NCI-H69 (cell line): ENCODE measurements at regions not wholly inside any gene's neighbourhood (a gene's known extent, or its start where the extent isn't known, plus 50 kb on each side); places are given as distances from the start of the nearest gene placed in this dataset.
A peak's percentile ranks its signal among the peaks of the same experiment; 100 is the strongest.
"Not testable (repeated sequence)": the region's sequence is repeated elsewhere in the genome, so short reads cannot be mapped to it uniquely, and the experiment has no call there.

ENCODE experiments used
- DNase-seq: peaks from one replicate; lab custom pipeline; 2025; lab: John Stamatoyannopoulos, UW

DNA sequence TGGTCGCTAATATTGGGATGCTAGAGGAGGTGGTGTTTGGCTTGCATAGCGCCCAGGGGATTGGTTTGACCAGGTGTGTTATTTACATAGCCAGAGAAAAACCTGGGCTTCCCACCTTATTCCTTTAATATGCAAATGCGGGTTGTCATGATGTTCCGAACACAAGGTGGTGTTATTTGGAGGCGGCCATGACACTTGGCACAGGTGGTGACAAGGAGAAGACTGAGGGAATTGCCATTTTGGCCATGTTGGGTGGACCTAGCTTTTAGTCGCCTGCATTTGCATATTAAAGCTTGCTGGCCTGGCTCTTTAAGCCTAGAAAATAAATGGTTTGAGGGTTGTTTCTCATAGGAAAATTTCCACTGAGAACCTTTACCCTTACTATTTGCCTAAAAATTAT is 490.5 kb downstream of the SIPA1L2 start:
- DNase-seq: no peak

DNA sequence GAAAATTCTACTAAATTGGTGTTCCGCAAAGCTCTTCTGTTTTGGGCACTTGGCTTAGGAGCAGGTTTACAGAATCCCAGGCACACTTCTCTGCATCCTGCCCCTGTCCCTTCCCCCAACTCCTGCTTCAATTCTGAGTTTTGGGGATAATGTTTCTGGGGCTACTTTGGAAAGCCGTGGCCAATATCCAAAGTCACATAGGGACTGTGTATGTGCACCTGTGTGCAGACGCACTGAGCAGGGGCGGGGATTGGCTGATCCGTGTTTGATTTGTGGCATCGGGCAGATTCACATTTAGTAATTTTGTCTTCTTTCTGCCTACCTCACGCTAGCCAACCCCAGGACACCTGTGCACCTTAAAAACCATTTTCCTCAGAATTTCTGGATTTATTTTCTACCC is 491.9 kb downstream of the SIPA1L2 start:
- no peak for DNase-seq

GRCh38 chr1:232137066-232137465 is 492.9 kb downstream of the SIPA1L2 start:
- peak; percentile 30 for DNase-seq

DNA sequence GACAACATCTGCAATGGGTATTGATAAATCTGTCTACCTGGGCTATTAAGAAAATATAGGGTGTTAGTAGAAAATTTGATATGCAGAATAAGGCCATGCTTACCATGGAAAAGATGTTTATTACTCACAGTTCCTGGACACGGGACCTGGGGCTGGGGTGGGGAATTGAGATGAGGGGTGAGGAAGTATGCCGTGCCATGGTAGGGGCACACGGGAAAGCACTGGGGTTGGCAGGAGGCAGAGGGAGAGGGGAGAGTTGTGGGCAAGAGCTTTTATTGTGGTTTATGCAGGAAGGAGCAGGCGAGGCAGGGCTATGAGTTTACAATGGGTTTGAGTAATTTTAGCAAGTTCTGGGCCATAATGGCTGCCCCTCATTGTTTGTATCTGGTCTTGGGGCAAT is 493.8 kb downstream of the SIPA1L2 start:
- no peak for DNase-seq

DNA sequence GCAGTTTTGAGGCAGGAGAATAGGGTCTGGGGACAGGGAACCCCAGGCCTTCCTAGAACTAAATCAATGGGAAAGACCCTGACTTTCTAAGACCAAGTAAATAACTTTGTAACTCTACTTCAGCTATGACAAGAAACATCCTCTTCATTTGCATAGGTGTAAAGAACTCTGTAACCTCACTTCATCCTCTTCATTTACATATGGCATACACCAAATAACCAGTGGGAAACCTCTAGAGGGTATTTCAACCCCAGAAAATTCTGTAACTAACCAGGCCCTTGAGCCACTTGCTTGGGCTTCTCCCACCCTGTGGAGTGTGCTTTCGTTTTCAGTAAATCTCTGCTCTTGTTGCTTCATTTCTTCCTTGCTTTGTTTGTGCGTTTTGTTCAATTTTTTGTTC is 495.6 kb downstream of the SIPA1L2 start:
- no peak for DNase-seq

GRCh38 chr1:232132572-232132971 is 497.4 kb downstream of the SIPA1L2 start:
- DNase-seq: no peak

GRCh38 chr1:232131715-232132391 is 498.1 kb downstream of the SIPA1L2 start:
- no peak for DNase-seq

DNA sequence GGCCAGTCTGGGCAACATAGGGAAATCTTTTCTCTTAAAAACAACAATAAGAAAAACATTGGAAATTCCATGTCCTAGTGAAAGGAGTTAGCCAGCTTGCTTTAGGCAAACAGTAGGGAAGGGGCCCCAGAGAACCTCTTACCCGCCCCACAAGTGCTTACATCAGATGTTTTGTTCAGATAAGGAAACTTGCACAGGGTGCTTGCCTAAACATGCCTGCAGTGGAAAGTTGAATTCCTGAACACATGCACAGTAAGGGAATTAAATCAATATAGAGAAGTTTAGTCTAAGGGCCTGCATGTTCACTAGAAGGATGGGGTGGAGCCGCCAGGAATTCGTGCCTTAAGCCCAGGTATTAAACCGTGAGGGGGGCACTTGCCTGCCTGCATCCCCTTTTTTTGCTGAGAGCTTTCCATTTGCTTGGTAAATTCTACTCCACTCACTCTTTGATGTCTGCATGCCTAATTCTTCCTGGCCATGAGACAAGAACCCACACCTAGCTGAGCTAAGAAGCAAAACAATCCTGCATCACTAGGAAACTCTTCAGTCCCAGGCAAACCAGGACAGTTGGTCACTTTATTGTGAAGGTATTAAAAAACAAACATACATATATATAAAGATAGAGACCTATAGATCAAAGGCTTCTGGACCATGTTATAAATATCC is 499.0 kb downstream of the SIPA1L2 start:
- DNase-seq: no peak

- no peak for DNase-seq
These were observed 500.6 kb downstream of the DISC1 start for GRCh38 chr1:232127190-232127589.

DNA sequence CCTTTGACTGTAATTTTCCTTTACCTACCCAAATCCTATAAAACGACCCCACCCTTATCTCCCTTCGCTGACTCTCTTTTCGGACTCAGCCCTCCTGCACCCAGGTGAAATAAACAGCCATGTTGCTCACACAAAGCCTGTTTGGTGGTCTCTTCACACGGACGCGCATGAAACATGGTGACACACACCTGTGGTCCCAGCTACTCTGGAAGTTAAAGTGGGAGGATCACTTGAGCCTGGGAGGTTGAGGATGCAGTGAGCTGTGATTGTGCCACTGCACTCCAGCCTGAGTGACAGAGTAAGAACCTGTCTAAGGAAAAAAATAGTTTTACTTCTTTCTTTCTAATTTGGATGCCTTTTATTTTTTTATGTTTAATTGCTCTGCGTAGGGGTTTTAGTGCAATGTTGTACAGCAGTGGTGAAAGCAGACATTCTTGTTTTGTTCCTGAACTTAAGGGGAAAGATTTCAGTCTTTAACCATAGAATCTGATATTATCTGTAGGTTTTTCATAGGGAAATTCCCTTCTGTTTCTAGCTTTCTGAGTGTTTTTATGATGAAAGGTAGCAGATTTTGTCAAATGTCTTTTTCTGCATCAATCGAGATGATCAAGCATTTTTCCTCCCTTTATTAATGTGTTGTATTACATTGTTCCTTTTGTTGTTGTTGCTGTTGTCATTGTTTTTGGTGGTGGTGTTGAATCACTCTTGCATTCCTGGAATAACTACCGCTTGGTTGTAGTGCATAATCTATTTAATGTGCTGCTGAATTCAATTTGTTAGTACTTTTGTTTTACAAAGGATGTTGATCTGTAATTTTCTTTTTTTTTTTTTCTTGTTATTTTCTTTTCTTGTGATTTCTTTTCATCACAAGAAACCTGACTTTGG is 497.4 kb downstream of the DISC1 start:
- DNase-seq: no peak

GRCh38 chr1:232117903-232118302 is 491.3 kb downstream of the DISC1 start:
- DNase-seq: not testable (repeated sequence)

- no peak for DNase-seq
These were observed 488.4 kb downstream of the DISC1 start for GRCh38 chr1:232114985-232115384.

DNA sequence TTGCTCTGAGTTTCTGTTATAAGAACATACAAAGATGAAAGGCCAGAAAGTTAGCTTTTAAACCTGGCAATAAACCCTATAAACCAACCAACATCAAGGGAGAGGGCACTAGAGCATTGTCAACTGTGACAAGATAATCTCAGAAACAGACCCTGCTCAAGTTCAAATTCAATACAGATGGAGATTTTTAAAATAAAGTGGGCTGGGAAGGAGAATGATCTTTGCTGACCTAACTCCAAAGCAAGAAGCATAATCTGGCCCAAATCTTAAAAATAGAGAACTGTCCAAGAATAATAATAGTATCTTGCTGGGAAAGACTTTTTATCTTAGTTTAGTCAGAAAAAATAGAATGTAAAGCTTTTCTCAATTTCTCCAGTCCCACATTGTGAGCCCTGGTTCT is 485.5 kb downstream of the DISC1 start:
- DNase-seq: no peak

DNA sequence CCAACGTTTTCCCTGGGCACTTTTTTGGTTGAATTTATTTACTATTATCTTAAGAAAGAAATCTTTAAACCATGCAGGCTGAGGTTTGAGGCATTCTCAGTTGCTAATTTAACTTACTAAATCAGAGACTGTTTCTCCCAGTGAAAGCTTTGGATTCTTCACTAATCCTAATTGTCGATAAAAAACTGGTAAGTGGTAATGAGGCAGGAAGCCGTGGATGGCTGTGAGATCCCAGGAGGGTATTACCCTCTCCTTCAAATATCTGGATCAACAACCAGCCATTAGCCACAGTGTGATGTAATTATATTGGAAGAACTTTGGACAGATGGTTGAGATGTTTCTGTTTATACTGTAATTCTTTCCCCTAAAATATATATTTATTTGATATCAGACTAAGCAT is 485.0 kb downstream of the DISC1 start:
- DNase-seq: peak; percentile 22

GRCh38 chr1:232110281-232111090 is 483.9 kb downstream of the DISC1 start:
- peak; percentile 62 for DNase-seq

DNA sequence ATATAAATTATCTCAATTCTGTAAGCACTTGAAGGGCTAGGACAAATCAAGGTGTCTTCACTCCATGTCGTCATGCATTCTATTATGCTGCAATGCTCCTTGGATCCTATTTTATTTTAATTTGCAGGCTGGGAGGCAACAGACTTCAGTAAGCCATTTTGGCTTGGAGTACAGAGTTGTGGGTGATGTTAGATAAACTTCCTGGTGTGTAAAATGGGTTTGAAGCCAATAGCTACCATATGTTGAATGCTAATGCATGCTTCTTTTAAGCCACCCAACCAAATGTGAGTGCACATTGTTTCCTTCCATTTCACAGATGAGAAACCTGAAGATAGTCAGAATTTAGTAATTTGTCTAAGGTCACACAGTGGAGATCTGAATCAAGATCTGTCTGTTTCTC is 482.8 kb downstream of the DISC1 start:
- no peak for DNase-seq

DNA sequence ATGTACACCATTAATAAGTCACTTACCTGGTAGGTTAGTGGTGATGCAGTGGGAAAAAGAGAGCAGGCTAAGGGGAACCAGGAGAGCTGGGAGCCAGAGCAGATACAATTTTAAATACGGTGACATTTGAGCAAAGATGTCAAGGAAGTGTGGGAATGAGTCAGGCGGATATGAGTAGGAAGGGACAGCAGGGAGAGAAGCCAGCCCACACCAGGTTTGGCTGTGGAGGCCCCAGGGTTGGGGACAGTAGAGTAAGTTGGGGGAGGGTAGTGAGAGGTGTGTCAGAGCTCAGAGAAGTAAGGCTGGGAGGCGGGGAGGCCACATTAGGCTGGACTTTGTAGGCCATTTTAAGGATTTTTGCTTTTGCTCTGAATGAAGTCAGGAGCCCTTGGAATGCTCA is 482.0 kb downstream of the DISC1 start:
- DNase-seq: no peak

DNA sequence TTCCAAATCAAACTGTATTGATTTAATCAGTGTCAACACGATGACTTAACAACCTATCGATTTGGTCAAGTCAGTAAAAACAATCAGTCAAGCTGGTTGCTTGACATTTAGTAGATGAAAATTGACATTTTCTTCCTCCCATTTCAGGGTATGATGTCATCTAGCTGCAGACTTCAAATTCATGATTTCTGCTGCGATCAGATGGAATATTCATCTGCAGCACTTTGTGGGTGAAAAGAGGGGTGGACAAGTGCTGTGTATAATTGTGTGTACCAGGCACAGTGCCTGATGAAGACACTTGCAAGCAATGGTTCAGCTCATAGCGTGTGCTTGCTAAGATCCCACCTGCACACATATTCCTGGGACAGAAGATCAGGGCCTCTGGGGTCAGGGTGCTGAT is 479.8 kb downstream of the DISC1 start:
- DNase-seq: no peak

DNA sequence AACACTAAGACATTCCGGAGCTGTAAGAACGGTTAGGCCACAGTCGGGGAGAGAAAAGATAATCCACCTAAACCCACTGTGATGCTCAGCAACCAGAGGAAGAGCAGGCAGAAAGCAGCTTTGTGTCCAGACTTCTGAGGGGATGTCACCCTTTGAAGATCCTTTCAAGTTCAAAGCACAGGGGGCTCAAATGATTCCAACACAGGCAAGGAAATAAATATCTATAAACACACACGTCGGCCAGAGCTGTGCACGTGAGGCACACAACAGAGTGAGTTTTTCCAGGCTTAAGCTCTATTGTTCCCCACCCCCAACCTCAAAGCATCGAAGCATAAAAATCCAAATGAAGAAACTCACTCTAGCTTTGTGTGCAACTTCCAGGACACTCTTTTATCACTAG is 479.0 kb downstream of the DISC1 start:
- DNase-seq: no peak

GRCh38 chr1:232101231-232101630 is 474.6 kb downstream of the DISC1 start:
- no peak for DNase-seq

GRCh38 chr1:232096751-232097150 is 470.2 kb downstream of the DISC1 start:
- no peak for DNase-seq
